NCI-H2196 (cell line): ENCODE measurements at regions not wholly inside any gene's neighbourhood (a gene's known extent, or its start where the extent isn't known, plus 50 kb on each side); places are given as distances from the start of the nearest gene placed in this dataset.
"Not testable (repeated sequence)": the region's sequence is repeated elsewhere in the genome, so short reads cannot be mapped to it uniquely, and the experiment has no call there.

Experiments
- DNase-seq: peaks from one replicate; lab custom pipeline; 2025; ENCODE audit not compliant: unreplicated experiment; lab: John Stamatoyannopoulos, UW

DNA sequence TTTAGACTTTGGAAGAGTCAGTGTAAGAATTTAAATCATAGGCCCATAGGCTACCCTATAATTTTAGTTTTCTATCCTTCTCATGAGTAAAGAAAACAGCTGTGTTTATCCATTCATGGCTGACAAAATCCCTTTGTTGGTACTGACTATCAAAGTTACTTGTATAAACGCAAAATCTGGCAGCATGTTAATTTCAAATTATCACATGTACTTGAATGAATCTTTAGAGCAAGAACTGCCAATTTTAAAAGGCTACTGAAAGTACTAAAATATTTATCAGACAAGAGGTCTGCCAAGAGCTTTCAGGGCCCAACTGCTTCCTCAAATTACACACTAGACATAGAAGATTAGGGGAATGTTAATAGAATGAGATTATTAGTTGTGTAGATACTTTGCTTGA lies 66.6 kb downstream of the MYL12B start:
- peak; percentile 55 for DNase-seq

DNA sequence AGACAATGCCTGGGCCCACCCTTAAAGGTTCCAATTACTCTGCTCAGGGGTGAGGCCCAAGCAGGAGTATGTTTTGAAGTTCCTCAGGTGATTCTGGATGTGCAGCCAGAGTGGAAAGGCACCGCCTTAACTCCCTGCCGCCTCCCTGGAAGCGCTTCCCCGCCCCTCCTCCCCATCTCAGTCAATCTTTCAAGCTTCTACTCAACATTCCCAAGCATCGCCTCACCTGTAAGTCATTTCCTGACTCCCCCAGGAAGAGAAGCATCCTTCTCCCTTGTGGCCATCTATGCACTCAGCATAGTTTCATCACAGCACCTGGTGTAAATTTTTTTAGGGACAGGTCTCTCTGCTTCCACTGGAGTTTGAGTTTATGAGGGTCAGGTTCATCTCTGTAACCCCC lies 67.5 kb downstream of the MYL12B start:
- DNase-seq: no peak

DNA sequence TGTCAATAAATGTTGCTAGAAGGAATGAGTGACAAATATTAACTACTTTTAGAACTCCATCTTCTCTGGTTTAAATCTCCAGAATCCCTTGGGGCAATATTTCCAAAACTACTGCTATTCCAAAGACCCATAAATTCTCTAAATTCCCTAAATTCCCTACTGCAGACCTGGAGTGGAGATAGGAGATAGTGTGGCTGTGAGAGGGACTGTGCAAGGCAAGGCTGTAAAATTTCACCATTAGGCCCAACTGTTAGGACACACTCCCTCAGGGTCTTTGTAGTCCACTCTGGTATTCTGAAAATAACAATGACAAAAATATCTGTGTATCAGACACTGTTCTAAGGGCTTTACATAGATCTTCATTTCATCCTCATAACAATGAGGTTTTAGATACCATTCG lies 67.9 kb downstream of the MYL12B start:
- no peak for DNase-seq

DNA sequence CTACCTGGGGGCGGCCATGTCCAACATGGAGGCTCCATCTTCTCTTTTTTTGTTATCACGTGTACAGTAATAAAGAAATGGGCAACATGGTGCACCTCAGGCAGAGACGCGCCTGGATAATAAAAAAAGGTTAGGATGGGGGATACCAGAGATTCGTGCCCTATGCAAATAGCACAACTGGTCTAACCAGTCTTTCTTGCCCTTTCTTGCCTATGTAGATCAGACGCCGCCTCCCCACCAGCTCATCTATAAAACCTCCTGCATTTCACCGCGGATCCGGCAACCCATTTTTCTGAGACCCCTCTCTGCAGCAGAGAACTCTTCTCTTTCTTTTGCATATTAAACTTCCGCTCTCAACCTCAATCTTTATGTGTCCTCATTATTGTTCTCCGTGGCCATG lies 68.7 kb downstream of the MYL12B start:
- no peak for DNase-seq

DNA sequence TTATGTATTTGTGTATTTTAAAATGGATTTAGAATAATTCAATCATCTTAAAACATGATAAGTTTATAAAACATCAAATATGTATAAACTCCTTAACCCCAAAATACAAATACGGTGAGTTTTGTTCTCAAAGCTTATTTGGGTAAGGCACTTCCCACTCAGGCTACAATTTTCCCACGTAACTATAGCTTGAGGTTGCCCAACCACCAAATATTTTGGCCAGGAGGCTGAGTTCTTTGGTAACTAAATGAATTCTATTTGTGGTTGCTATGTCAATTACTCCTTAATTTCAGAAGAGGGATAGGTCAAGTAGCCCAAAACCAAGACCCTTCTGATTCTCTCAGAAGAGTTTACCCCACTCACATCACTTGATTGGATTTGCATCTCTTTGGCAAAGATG lies 70.4 kb downstream of the MYL12B start:
- no peak for DNase-seq

DNA sequence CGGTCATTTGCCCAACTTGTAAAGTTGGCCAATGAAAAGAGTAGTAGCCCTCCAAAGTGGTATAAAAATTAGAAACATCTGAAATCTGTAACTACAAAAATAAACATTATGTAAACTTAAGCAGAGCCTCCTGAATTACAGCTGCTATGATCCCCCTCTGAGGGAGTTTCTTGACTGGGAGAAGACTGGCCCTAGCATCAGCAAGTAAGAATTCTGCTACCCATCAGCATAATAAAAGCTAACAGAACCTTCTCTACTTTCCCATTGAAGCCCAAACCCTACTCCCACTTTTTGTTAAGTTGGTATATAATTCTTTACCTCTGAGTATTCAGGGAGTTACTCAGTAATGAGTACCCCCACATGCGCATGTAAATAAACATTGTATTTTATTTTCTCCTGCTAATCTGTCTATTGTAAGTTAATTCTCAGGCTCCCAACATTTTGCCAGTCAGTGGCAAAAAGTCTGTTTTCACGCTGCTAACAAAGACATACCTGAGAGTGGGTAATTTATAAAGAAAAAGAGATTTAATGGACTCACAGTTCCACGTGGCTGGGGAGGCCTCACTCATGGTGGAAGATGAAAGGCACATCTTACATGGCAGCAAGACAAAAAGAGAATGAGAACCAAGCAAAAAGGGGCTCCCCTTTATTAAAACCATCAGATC lies 71.3 kb downstream of the MYL12B start:
- no peak for DNase-seq

DNA sequence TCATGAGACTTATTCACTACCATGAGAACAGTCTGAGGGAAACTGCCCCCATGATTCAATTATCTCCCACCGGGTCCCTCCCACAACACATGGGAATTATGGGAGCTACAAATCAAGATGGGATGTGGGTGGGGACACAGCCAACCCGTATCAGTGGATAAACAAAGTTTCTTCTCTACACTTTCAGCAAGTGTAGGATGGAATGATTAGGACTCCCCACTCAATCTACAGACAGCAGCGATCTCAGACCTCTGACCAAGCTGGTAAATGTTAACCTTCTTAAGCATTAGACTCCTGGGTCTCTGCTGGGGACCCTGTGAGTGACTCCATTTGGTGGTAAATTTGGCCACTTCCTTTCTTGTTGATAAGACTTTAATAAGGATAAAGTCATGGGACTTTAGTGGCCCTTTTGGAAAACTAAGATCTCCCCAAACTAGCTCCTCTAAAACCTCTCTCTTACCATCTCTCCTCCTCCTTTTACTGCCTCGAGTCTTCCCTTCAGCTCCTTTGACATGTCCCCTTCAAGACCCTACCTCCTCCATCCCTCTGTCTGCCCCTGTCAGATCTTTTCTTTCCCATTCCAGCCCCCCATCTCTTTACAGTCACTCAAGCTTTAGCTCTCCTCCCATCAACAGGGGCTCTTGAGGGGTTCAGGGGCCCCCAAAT lies 71.9 kb downstream of the MYL12B start:
- DNase-seq: no peak

DNA sequence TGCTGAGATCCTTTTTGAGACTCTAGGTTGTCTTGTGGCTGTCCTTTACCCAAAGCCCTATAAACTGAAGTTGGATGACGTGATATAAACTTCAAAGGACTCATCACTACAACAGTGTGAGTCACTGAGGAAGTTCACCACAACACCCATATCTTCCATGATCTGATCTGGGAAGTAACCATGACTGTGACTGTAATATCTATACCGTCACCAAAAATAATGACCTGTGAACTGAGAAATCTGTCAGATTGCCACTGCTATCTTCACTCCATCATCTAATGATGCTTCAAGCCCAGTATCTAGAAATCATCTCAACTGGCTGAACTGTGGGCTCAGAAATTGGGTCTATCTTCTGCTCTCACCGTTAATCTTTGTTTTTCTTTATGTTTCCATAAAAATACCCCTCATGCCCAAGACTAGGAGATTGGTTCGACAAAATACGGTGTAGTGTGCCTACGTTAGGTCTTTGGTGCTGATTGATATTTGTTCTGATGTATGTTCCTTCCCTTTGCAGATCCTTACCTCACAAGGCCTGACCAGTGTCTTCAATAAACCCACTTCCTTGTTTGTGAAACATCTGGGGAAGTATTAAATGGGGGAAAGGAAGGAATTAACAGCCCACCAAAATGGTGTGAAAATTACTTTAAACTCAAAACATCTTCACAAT lies 78.2 kb downstream of the MYL12B start:
- no peak for DNase-seq

DNA sequence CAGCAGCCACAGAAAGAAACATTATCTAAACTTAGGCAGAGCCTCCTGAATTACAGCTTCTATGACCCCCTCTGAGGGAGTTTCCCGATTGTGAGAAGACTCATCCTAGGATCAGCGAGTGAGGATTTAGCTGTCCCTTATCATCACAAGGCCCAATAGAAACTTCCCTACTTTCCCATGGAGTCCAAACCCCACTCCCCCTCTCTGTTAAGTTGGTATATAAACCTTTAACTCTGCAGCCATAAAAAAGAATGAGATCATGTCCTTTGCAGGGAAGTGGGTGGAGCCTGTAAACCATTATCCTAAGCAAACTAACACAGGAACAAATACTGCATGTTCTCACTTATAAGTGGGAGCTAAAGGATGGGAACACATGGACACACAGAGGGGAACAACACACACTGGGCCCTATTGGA lies 78.8 kb downstream of the MYL12B start:
- no peak for DNase-seq

DNA sequence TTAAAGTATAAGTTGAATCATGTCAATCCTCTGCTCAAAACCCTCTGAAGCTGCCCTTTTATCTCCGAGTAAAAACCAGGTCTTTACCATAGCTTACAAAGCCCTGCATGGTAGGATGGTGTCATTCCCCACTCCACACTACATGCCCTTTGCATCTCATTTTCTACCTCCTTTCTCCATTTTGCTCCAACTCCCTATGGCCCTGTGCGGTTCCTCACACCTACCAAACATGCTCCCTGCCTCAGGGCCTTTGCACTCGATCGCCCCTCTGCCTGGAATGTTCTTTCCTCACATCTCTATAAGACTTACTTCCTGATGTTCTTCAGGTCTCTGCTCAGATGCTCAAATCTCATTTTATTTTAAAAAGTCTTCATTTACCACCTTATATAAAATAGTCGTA lies 80.7 kb downstream of the MYL12B start:
- DNase-seq: no peak

DNA sequence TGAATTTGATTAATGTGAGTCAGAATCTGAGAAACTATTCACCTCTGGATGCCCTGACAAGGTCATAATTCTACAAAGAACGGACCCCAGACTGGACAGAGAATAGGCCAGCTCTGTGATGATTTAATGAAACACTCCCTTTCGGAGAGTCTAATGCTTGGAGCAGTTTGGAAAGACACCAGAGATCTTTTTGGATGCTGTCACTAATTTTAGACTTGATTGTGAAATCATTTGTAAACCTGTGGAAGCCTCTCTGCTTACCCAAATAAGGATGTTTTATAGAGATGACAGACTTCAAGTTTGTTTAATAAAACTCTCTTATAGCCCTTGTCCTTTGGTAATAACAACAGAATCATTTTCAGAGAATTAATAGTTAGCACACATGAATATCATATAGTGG lies 83.5 kb downstream of the MYL12B start:
- DNase-seq: no peak

DNA sequence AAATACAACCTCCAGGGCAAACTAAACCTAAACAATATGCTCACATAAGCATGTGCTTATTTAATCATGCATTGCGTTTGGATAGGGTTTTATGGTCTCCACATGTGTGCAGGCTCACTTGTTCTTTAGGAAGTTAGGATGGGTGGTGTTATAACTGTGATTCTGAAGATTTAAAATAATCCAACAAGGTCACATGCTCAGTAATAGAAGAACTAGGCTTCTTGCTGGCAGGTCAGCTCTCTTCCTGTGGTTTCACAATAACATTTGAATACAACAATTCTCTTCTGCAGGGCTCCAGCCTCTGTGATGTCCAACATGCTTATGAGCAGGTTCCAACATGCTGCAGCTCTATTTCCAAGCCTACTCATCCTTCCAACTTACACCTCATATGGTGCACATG lies 84.0 kb downstream of the MYL12B start:
- DNase-seq: no peak

DNA sequence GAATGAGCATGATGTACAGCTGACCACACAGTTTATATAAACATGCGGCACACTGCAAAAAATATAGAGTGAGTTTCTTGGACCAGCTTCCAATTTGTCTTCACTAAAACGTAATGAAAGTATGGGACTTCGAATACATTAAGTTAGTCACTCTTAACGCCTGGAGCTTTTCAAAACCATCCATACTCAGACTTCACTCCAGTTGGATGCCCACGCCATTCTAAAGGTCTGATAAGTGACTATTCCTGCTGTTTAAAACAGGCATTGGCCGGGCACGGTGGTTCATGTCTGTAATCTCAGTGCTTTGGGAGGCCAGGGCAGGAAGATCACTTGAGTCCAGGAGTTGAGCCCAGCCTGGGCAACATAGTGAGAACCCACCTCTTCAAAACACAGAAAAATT lies 84.6 kb downstream of the MYL12B start:
- DNase-seq: no peak

DNA sequence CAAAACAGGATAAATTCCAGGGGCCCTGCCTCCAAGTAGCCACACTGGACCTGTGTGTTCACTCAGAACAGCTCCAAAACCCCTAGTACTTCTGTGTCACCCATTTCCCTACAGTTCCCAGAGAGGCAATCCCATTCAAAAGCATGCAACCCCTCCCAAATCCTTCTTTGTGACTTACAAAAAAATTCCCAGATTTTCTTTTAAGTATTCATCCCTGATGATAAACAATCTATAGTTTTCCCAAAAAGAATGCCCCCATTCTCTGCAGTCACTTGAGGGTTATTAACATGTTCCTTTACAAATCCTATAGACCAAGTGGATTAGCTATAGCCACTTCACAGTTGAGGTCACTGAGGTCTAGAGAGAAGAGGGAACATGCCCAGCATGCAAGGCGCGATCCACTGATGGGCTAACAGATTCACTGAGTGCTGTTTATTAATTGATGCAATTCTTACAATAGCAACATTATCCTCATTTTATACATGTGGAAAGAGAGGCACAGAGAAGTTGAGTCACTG lies 85.4 kb downstream of the MYL12B start:
- no peak for DNase-seq

DNA sequence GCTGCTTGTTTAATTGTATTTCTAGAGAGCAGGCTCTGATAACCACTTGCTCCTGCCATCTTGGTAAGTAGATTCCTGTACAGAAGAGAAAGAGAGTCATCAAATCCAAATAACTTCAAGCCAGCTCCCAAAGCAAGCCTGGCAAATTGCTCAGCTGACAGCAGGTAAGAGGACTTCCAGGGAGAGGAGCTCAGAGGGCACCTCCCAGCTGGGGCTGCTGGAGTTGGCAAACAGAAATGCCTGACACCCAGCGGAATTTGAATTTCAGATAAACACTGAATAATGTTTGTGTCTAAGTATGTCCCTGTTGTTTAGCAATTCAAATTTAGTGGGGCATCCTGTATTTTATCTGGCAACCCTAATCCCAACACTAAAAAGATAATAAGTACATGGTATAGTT lies 86.2 kb downstream of the MYL12B start:
- no peak for DNase-seq

DNA sequence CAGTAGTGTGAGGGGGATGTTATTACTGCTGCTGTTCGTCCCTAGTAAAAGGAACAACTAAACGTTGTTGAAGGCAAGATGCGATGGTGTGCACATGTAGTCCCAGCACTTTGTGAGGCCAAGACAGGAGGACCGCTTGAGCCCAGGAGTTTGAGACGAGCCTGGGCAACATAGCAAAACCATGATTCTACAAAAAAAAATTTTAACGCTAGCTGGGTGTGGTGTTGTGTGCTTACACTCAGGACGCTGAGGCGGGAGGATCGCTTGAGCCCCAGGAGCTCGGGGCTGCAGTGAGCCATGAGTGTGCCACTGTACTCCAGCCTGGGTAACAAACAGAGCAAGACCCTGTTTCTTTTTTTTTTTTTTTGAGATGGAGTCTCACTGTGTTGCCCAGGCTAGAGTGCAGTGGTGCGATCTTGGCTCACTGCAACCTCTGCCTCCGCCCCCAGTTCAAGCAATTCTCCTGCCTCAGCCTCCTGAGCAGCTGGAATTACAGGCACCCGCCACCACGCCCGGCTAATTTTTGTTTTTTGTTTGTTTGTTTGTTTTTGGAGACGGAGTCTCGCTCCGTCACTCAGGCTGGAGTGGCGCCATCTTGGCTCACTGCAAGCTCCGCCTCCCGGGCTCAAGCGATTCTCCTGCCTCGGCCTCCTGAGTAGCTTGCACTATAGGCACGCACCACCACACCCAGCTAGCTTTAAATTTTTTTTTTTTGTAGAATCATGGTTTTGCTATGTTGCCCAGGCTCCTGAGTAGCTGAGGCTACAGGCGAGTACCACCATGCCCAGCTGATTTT lies 87.3 kb downstream of the MYL12B start:
- DNase-seq: not testable (repeated sequence)

DNA sequence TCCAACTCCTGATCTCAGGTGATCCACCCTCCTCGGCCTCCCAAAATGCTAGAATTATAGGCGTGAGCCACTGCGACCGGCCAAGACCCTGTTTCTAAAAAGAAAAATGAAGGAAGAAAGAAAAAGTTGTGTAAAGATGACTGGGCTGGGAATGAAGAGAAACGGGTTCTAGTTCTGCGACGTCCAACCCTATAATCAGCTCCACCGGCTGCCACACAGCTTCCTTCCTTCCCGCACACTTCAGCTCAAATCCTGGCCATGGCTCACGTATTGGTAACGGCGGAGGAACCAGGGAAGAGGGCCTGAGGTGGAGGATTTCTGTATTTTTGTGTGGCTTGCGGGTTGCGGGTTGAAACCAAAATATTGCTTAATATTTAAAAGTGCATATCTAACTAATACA lies 88.1 kb downstream of the MYL12B start:
- DNase-seq: no peak

DNA sequence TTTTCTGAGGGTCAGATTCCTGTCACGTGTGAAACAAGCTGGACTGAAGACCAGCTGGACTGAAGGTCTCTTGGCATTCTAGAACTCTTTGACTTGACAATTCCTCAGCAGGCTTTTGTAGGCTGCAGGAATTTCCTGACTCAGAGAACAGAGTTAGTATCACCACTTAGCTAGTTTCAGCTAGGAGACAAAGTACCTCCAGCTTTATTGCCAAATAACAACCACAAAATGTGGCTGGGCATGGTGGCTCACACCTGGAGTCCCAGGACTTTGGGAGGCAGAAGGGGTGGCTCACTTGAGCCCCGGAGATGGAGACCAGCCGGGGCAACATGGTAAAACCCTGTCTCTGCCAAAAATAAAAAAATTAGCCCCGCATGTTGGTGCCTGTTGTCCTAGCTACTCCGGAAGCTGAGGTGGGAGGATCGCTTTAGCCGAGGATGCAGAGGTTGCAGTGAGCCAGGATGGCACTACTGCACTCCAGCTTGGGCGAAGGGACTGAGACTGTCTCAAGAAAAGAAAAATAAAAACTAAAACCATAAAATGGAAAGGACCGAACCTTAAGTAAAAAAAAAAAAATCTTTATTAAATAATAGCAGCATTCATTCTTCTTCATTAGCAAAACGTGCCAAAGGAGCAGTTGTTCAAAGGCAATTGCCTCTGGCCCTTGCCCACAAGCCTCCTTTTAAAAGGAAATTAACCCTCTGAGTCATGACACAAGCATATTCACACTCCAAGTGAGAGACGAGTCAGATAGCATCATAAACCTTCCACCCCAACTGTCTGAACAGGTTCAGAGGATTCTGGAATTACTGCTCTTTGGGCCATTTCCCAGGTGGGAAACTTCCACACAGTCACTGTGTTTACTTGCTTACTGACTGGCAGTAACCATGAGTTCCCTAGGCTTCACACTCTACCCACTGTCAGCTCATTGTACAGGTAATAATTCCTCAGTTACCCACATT lies 88.9 kb downstream of the MYL12B start:
- peak; percentile 27 for DNase-seq

DNA sequence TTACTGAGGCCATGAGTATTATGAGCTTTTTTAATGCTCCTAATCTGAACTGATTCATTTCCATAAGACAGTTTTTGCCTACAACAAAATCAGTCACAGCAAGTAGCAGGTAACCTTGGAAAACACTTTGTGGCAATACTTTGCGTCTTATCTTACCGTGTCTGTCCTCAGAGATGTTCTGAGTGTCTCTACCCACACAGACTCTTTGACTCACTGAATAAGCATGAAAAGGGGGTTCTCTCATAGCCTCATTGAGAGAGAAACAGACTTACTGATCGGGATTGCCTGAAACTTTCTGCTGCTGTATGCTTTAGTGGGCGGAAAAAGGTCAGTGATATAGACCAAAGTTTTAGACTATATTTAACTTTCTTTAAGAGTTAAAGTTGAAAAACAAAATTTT lies 92.6 kb downstream of the MYL12B start:
- DNase-seq: no peak

DNA sequence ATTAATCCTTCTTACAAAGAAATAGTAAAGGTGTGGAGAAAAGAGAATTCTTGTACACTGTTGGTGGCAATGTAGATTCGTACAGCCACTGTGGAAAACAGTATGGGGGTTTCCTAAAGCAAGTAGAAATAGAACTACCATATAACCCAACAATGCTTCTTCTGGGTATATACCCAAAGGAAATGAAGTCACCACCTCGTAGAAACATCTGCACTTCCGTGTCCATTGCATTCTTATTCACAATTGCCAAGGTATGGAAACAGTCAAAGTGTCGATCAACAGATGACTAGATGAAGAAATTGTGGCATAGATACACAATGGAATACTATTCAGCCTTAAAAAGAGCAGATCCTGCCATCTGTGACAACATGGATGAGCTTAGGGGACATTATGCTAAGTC lies 93.4 kb upstream of the TGIF1 start:
- no peak for DNase-seq
